K562 (cell line): ENCODE measurements at regions not wholly inside any gene's neighbourhood (a gene's known extent, or its start where the extent isn't known, plus 50 kb on each side); places are given as distances from the start of the nearest gene placed in this dataset.

Experiments
- ARHGAP35 ChIP-seq: fragments of 450-650 bp; IDR thresholded peaks from 2 replicates; pipeline ENCODE4 v1.6.1; 2018; ENCODE audit not compliant: partially characterized antibody
- ATF7 ChIP-seq: fragments of 450-650 bp; IDR thresholded peaks from 2 replicates; pipeline ENCODE4 v1.7.1; 2014; ENCODE audit warnings: mild to moderate bottlenecking, moderate library complexity
- CREM ChIP-seq: IDR thresholded peaks from 2 replicates; pipeline ENCODE4 v1.6.1; 2014; ENCODE audit warnings: antibody characterized with exemption, low read depth
- JUN ChIP-seq, 2 experiments: sonication (generic) in 1 of 2; formaldehyde crosslinking in 1 of 2; IDR thresholded peaks; 2 replicates each; pipeline versions ENCODE4 v1.6.1 to v1.8.0; 2012 to 2022; ENCODE audit warnings: borderline replicate concordance in 2 of 2, mild to moderate bottlenecking in 2 of 2, improper control_type of control experiment in 1 of 2, low read depth in 1 of 2, low read length in 1 of 2, missing genetic modification reagents in 1 of 2
- KDM5B ChIP-seq: fragments of 200-600 bp; sonication (generic); IDR thresholded peaks from 2 replicates; pipeline ENCODE4 v1.6.1; 2012; ENCODE audit warnings: low read depth, mild to moderate bottlenecking, moderate library complexity, low read length, control low read depth, inconsistent platforms; ENCODE audit not compliant: insufficient replicate concordance
- KLF6 ChIP-seq: fragments of 250-450 bp; sonication (Bioruptor Pico); IDR thresholded peaks from 2 replicates; pipeline ENCODE4 v1.4.0; 2020; ENCODE audit warnings: mild to moderate bottlenecking, moderate library complexity, borderline replicate concordance
- PHF20 ChIP-seq: fragments of 450-650 bp; IDR thresholded peaks from 2 replicates; pipeline ENCODE4 v1.6.1; 2018; ENCODE audit not compliant: partially characterized antibody
- SIN3A ChIP-seq, 2 experiments: fragments of 150-350 bp in 1 of 2; IDR thresholded peaks; 2 replicates each; pipeline ENCODE4 v1.6.1; 2011 to 2016; ENCODE audit warnings: borderline replicate concordance in 2 of 2, low read depth in 2 of 2, low read length in 2 of 2, mild to moderate bottlenecking in 2 of 2, moderate library complexity in 2 of 2; ENCODE audit not compliant: control insufficient read depth in 1 of 2
- SP1 ChIP-seq: sonication (generic); formaldehyde crosslinking; IDR thresholded peaks from 2 replicates; pipeline ENCODE4 v1.8.1; 2022; ENCODE audit warnings: mild to moderate bottlenecking, missing genetic modification reagents
- ZNF311 ChIP-seq: fragments of 250-450 bp; sonication (Bioruptor Pico); IDR thresholded peaks from 2 replicates; pipeline ENCODE4 v1.4.0; 2020; ENCODE audit warnings: mild to moderate bottlenecking, moderate library complexity
- ZNF668 ChIP-seq: fragments of 250-450 bp; sonication (Bioruptor Pico); IDR thresholded peaks from 2 replicates; pipeline ENCODE4 v1.8.0; 2022; ENCODE audit warnings: mild to moderate bottlenecking, inconsistent platforms
- TF ChIP-seq, protein P1 (sequence below), 3 experiments: IDR thresholded peaks in 2 of 3; conservative IDR thresholded peaks in 1 of 3; 2 replicates each; pipeline ENCODE4 v1.5.1; 2011 to 2012; ENCODE audit warnings: low read length in 3 of 3, mild to moderate bottlenecking in 3 of 3, control low read depth in 2 of 3, improper control_type of control experiment in 1 of 3, inconsistent platforms in 1 of 3, low read depth in 1 of 3, mixed read lengths in 1 of 3, moderate library complexity in 1 of 3; ENCODE audit not compliant: insufficient read depth in 2 of 3
- TF ChIP-seq, protein P2 (sequence below), 2 experiments: fragments of 450-650 bp; formaldehyde crosslinking in 1 of 2; IDR thresholded peaks; 2 replicates each; pipeline versions ENCODE4 v1.4.0 to v1.6.1; 2014 to 2020; ENCODE audit warnings: mild to moderate bottlenecking in 2 of 2, borderline replicate concordance in 1 of 2, low read depth in 1 of 2

GRCh38 chr6:53979468-53980067 is 131.7 kb upstream of the MLIP start:
- no peak for TF ChIP-seq PHF20
- TF ChIP-seq SP1: no peak
- no peak for TF ChIP-seq ARHGAP35
- no peak for TF ChIP-seq KLF6 (CRISPR knock-in tag)
- TF ChIP-seq ZNF668: no peak
- TF ChIP-seq, protein P1, sequence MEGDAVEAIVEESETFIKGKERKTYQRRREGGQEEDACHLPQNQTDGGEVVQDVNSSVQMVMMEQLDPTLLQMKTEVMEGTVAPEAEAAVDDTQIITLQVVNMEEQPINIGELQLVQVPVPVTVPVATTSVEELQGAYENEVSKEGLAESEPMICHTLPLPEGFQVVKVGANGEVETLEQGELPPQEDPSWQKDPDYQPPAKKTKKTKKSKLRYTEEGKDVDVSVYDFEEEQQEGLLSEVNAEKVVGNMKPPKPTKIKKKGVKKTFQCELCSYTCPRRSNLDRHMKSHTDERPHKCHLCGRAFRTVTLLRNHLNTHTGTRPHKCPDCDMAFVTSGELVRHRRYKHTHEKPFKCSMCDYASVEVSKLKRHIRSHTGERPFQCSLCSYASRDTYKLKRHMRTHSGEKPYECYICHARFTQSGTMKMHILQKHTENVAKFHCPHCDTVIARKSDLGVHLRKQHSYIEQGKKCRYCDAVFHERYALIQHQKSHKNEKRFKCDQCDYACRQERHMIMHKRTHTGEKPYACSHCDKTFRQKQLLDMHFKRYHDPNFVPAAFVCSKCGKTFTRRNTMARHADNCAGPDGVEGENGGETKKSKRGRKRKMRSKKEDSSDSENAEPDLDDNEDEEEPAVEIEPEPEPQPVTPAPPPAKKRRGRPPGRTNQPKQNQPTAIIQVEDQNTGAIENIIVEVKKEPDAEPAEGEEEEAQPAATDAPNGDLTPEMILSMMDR (IDR thresholded peaks at IDR 0.05 in 2 of 3, conservative IDR thresholded peaks at IDR 0.05 in 1 of 3; ENCODE audit: insufficient read depth in 2 of 3, low read depth in 1 of 3, low read length in 3 of 3): peak; percentile 29 to 73 (median 60); a peak in 5 of 6 replicates
- TF ChIP-seq, protein P2, sequence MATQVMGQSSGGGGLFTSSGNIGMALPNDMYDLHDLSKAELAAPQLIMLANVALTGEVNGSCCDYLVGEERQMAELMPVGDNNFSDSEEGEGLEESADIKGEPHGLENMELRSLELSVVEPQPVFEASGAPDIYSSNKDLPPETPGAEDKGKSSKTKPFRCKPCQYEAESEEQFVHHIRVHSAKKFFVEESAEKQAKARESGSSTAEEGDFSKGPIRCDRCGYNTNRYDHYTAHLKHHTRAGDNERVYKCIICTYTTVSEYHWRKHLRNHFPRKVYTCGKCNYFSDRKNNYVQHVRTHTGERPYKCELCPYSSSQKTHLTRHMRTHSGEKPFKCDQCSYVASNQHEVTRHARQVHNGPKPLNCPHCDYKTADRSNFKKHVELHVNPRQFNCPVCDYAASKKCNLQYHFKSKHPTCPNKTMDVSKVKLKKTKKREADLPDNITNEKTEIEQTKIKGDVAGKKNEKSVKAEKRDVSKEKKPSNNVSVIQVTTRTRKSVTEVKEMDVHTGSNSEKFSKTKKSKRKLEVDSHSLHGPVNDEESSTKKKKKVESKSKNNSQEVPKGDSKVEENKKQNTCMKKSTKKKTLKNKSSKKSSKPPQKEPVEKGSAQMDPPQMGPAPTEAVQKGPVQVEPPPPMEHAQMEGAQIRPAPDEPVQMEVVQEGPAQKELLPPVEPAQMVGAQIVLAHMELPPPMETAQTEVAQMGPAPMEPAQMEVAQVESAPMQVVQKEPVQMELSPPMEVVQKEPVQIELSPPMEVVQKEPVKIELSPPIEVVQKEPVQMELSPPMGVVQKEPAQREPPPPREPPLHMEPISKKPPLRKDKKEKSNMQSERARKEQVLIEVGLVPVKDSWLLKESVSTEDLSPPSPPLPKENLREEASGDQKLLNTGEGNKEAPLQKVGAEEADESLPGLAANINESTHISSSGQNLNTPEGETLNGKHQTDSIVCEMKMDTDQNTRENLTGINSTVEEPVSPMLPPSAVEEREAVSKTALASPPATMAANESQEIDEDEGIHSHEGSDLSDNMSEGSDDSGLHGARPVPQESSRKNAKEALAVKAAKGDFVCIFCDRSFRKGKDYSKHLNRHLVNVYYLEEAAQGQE (IDR thresholded peaks at IDR 0.05; ENCODE audit: borderline replicate concordance): peak; percentile 32; the same call in 1 of the 2 replicates
- TF ChIP-seq, protein P2 (CRISPR knock-in tag; IDR thresholded peaks at IDR 0.05; ENCODE audit: low read depth): no peak
- no peak for TF ChIP-seq SIN3A (IDR thresholded peaks at IDR 0.05; ENCODE audit: borderline replicate concordance in 2 of 2, control insufficient read depth in 1 of 2, low read depth in 2 of 2, low read length in 2 of 2)
- TF ChIP-seq KDM5B: no peak
- no peak for TF ChIP-seq CREM
- no peak for TF ChIP-seq ATF7
- no peak for TF ChIP-seq JUN (IDR thresholded peaks at IDR 0.05; ENCODE audit: borderline replicate concordance, low read depth, low read length)
- TF ChIP-seq JUN (CRISPR knock-in tag; IDR thresholded peaks at IDR 0.05; ENCODE audit: borderline replicate concordance): no peak
- TF ChIP-seq ZNF311 (CRISPR knock-in tag): no peak
